A673 (cell line): ENCODE measurements at regions not wholly inside any gene's neighbourhood (a gene's known extent, or its start where the extent isn't known, plus 50 kb on each side); places are given as distances from the start of the nearest gene placed in this dataset.

Experiments
- EZH2 ChIP-seq: fragments of 200-600 bp; sonication (generic); IDR thresholded peaks from 2 replicates; pipeline ENCODE4 v1.6.1; 2017; ENCODE audit warnings: borderline replicate concordance, low read depth, mild to moderate bottlenecking, mixed read lengths, antibody characterized with exemption, low read length; ENCODE audit not compliant: poor library complexity, severe bottlenecking
- TF ChIP-seq, protein P1 (sequence below): fragments of 300-800, 200-600 bp; sonication (generic); conservative IDR thresholded peaks from 2 replicates; pipeline ENCODE4 v1.5.1; 2017; ENCODE audit warnings: low read depth, mild to moderate bottlenecking, antibody characterized with exemption, low read length, moderate library complexity, mixed read lengths

DNA sequence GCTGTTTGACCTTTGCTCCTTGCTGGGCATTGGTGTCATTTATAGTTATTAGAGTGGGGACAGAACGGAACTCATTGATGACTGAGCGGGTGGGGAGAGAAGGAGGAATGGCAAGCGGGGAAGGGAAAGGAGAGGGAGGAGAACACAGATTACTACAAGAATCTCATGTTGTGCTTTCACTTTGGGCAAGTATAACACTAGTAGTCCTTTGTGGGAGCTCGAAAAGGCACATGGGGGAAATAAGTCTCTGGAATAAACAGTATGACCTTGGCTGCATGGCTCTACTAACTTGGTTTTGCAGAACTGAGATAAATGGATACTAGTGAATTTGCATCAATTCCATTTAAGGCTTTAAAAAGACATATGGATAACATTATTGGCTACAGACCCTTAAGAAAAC is 161.7 kb upstream of the NABP1 start:
- TF ChIP-seq, protein P1, sequence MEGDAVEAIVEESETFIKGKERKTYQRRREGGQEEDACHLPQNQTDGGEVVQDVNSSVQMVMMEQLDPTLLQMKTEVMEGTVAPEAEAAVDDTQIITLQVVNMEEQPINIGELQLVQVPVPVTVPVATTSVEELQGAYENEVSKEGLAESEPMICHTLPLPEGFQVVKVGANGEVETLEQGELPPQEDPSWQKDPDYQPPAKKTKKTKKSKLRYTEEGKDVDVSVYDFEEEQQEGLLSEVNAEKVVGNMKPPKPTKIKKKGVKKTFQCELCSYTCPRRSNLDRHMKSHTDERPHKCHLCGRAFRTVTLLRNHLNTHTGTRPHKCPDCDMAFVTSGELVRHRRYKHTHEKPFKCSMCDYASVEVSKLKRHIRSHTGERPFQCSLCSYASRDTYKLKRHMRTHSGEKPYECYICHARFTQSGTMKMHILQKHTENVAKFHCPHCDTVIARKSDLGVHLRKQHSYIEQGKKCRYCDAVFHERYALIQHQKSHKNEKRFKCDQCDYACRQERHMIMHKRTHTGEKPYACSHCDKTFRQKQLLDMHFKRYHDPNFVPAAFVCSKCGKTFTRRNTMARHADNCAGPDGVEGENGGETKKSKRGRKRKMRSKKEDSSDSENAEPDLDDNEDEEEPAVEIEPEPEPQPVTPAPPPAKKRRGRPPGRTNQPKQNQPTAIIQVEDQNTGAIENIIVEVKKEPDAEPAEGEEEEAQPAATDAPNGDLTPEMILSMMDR, result no peak
- TF ChIP-seq EZH2, result no peak
